CD4-positive, alpha-beta T cell (primary cell): ENCODE measurements at regions not wholly inside any gene's neighbourhood (a gene's known extent, or its start where the extent isn't known, plus 50 kb on each side); places are given as distances from the start of the nearest gene placed in this dataset.

Experiments
- ATAC-seq: fragments of 200-7000 bp; cut with Tn5 transposase; one replicate; pipeline ENCODE4 v1.10.0; 2022; ENCODE audit warnings: mild to moderate bottlenecking; ENCODE audit not compliant: poor library complexity
- CTCF ChIA-PET: fragments of 350-600 bp; sonication (Branson Sonifier 250); formaldehyde crosslinking; loops from one replicate; lab custom pipeline; 2021; ENCODE audit warnings: antibody characterized with exemption, inconsistent platforms; lab: Charles Lee
- POLR2A ChIA-PET: fragments of 350-600 bp; sonication (Branson Sonifier 250); formaldehyde crosslinking; loops from one replicate; lab custom pipeline; 2021; ENCODE audit warnings: antibody characterized with exemption, inconsistent platforms; lab: Charles Lee
- DNase-seq, 14 experiments: peaks; one replicate each; pipeline ENCODE4 v3.0.0-alpha.2; 2013 to 2020; ENCODE audit warnings: mixed read lengths in 2 of 14
- H3K27ac ChIP-seq, 2 donors: one replicate each; pipeline versions ENCODE4 v1.5.1 to v1.7.0; 2013; ENCODE audit warnings: low read length in 2 of 2, low read depth in 1 of 2, mild to moderate bottlenecking in 1 of 2
- H3K27me3 ChIP-seq, 2 experiments: 1 replicate in 1 of 2; 2 replicates in 1 of 2; pipeline versions ENCODE4 v1.6.1 to v1.7.0; 2013; ENCODE audit warnings: low read length in 2 of 2, control low read depth in 1 of 2, mild to moderate bottlenecking in 1 of 2, moderate library complexity in 1 of 2; ENCODE audit not compliant: insufficient read depth in 2 of 2, control insufficient read depth in 1 of 2
- H3K36me3 ChIP-seq: one replicate; pipeline ENCODE4 v1.6.1; 2013; ENCODE audit warnings: low read length, control low read depth; ENCODE audit not compliant: insufficient read depth
- H3K4me1 ChIP-seq: one replicate; pipeline ENCODE4 v1.6.1; 2013; ENCODE audit warnings: low read length, control low read depth; ENCODE audit not compliant: insufficient read depth
- H3K4me3 ChIP-seq: one replicate; pipeline ENCODE4 v1.5.1; 2013; ENCODE audit warnings: mild to moderate bottlenecking, low read length, moderate library complexity
- H3K9me3 ChIP-seq, 2 experiments: 1 replicate in 1 of 2; 2 replicates in 1 of 2; pipeline versions ENCODE4 v1.6.1 to v1.7.0; 2013; ENCODE audit warnings: low read length in 2 of 2, mild to moderate bottlenecking in 2 of 2, control low read depth in 1 of 2, moderate library complexity in 1 of 2; ENCODE audit not compliant: control insufficient read depth in 1 of 2, insufficient read depth in 1 of 2
- H3K27ac Mint-ChIP-seq: one replicate; pipeline ENCODE4 v1.8.0; 2020; ENCODE audit warnings: mixed read lengths
- H3K27me3 Mint-ChIP-seq: one replicate; pipeline ENCODE4 v1.8.0; 2021; ENCODE audit warnings: mixed read lengths
- H3K36me3 Mint-ChIP-seq: one replicate; pipeline ENCODE4 v1.8.0; 2021; ENCODE audit warnings: low read depth, mixed read lengths
- H3K4me1 Mint-ChIP-seq: one replicate; pipeline ENCODE4 v1.8.0; 2021; ENCODE audit warnings: low read depth, mixed read lengths
- H3K4me3 Mint-ChIP-seq: one replicate; pipeline ENCODE4 v1.8.0; 2020; ENCODE audit warnings: mild to moderate bottlenecking, mixed read lengths
- H3K9me3 Mint-ChIP-seq: one replicate; pipeline ENCODE4 v1.8.0; 2020; ENCODE audit warnings: mixed read lengths
- CTCF ChIP-seq: fragments of 200-600 bp; IDR thresholded peaks from one replicate; pipeline ENCODE4 v1.8.0; 2022; ENCODE audit warnings: antibody characterized with exemption, mild to moderate bottlenecking
- intact Hi-C, 2 experiments: fragments of 100-400 bp; cut with DNase I in 1 of 2; cut with micrococcal nuclease in 1 of 2; formaldehyde crosslinking; loops; one replicate each; pipeline versions ENCODE4 v1.15.1 to v1.9.0; 2023 to 2025; cut with DNase I, micrococcal nuclease

GRCh38 chr10:80945264-80945880 is 407.7 kb downstream of the SH2D4B start:
- POLR2A ChIA-PET: no interaction called here
- CTCF ChIA-PET: no interaction called here
- H3K9me3 Mint-ChIP-seq: no peaks in the 10 kb centered on the region
- no peak for TF ChIP-seq CTCF
- H3K27me3 Mint-ChIP-seq: peaks cover 16% of the 10 kb centered on the region
- intact Hi-C loops: no loop called here
- DNase-seq (no peak), ATAC-seq (no peak)
- H3K27me3 ChIP-seq: peaks cover 0 to 5% of the 10 kb centered on the region in 2 experiments
- no peak overlapping the region for H3K27ac Mint-ChIP-seq
- no peaks in the 10 kb centered on the region for H3K36me3 ChIP-seq
- no peak overlapping the region for H3K27ac ChIP-seq
- no peaks in the 10 kb centered on the region for H3K4me1 Mint-ChIP-seq
- H3K4me3 ChIP-seq: no peak overlapping the region
- no peaks in the 10 kb centered on the region for H3K4me1 ChIP-seq
- no peaks in the 10 kb centered on the region for H3K9me3 ChIP-seq
- no peak overlapping the region for H3K4me3 Mint-ChIP-seq
- H3K36me3 Mint-ChIP-seq: no peaks in the 10 kb centered on the region

- DNase-seq (no peak), ATAC-seq (no peak)
- Histone ChIP-seq H3K27me3 (peaks cover 0 to 5% of the 10 kb centered on the region in 2 experiments), H3K4me1 (no peaks in the 10 kb centered on the region), H3K4me3 (no peak overlapping the region), H3K36me3 (no peaks in the 10 kb centered on the region), H3K27ac (no peak overlapping the region), H3K9me3 (no peaks in the 10 kb centered on the region)
- intact Hi-C loops: no loop called here
- Mint-ChIP-seq H3K4me3 (no peak overlapping the region), H3K9me3 (no peaks in the 10 kb centered on the region), H3K36me3 (no peaks in the 10 kb centered on the region), H3K27ac (no peak overlapping the region), H3K4me1 (no peaks in the 10 kb centered on the region), H3K27me3 (peaks cover 12% of the 10 kb centered on the region)
- POLR2A ChIA-PET: no interaction called here
- CTCF ChIA-PET: no interaction called here
- TF ChIP-seq CTCF: no peak
Observed at GRCh38 chr10:80946073-80946472, 408.4 kb downstream of the SH2D4B start.

GRCh38 chr10:80946957-80947726 is 409.4 kb downstream of the SH2D4B start:
- no peak for DNase-seq
- no peaks in the 10 kb centered on the region for H3K9me3 Mint-ChIP-seq
- no peak overlapping the region for H3K27ac Mint-ChIP-seq
- no peaks in the 10 kb centered on the region for H3K4me1 Mint-ChIP-seq
- H3K36me3 ChIP-seq: no peaks in the 10 kb centered on the region
- intact Hi-C loops: no loop called here
- no peaks in the 10 kb centered on the region for H3K9me3 ChIP-seq
- no peaks in the 10 kb centered on the region for H3K4me1 ChIP-seq
- ChIA-PET CTCF (no interaction called here), POLR2A (no interaction called here)
- H3K4me3 Mint-ChIP-seq: no peak overlapping the region
- H3K27ac ChIP-seq: no peak overlapping the region
- peaks cover 0 to 5% of the 10 kb centered on the region in 2 experiments for H3K27me3 ChIP-seq
- H3K4me3 ChIP-seq: no peak overlapping the region
- no peak for ATAC-seq
- peaks cover 12% of the 10 kb centered on the region for H3K27me3 Mint-ChIP-seq
- no peak for TF ChIP-seq CTCF
- no peaks in the 10 kb centered on the region for H3K36me3 Mint-ChIP-seq
